Transverse colon (tissue), 4 donors: ENCODE measurements at regions not wholly inside any gene's neighbourhood (a gene's known extent, or its start where the extent isn't known, plus 50 kb on each side); places are given as distances from the start of the nearest gene placed in this dataset.

Experiments
- POLR2A ChIP-seq: fragments of 450-650 bp; IDR thresholded peaks from one replicate; pipeline ENCODE4 v1.6.1; 2016; ENCODE audit warnings: antibody characterized with exemption, mild to moderate bottlenecking, moderate library complexity
- POLR2AphosphoS5 ChIP-seq, 3 donors: sonication (generic); formaldehyde crosslinking; IDR thresholded peaks; one replicate each; pipeline ENCODE4 v1.6.1; 2016; ENCODE audit warnings: antibody characterized with exemption in 3 of 3
- TF ChIP-seq, protein P1 (sequence below), 5 experiments: fragments of 200-600 bp in 3 of 5; fragments of 450-650 bp in 2 of 5; sonication (generic) in 3 of 5; IDR thresholded peaks; 1 replicate in 2 of 5; 2 replicates in 3 of 5; pipeline ENCODE4 v1.5.1; 2016 to 2017; ENCODE audit warnings: antibody characterized with exemption in 5 of 5, inconsistent platforms in 3 of 5, mild to moderate bottlenecking in 2 of 5, moderate library complexity in 1 of 5

DNA sequence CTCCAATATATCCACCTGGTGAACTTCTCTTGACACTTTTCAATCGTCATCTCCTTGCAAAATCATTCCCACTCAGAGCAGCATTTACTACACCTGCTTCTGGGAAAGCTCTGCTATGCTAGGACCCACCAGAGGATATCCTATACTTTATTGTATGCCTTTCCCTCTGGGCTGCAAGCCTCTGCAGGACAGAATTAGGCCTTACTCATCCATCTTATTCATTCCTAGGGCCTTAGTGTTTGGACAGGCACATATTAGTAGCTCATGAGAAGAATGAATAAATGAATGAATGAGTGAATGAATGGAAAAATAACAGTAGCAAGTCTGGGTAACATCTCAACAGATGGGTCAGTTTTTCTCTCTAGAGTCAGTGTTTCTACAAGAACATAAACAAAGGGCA, 216.1 kb downstream of the MAFB start:
- TF ChIP-seq, protein P1, sequence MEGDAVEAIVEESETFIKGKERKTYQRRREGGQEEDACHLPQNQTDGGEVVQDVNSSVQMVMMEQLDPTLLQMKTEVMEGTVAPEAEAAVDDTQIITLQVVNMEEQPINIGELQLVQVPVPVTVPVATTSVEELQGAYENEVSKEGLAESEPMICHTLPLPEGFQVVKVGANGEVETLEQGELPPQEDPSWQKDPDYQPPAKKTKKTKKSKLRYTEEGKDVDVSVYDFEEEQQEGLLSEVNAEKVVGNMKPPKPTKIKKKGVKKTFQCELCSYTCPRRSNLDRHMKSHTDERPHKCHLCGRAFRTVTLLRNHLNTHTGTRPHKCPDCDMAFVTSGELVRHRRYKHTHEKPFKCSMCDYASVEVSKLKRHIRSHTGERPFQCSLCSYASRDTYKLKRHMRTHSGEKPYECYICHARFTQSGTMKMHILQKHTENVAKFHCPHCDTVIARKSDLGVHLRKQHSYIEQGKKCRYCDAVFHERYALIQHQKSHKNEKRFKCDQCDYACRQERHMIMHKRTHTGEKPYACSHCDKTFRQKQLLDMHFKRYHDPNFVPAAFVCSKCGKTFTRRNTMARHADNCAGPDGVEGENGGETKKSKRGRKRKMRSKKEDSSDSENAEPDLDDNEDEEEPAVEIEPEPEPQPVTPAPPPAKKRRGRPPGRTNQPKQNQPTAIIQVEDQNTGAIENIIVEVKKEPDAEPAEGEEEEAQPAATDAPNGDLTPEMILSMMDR (IDR thresholded peaks at IDR 0.05) = no peak
- TF ChIP-seq POLR2A (no peak), POLR2AphosphoS5 (IDR thresholded peaks at IDR 0.05) (no peak)
